Epithelial cell of proximal tubule (primary cell): ENCODE measurements at regions not wholly inside any gene's neighbourhood (a gene's known extent, or its start where the extent isn't known, plus 50 kb on each side); places are given as distances from the start of the nearest gene placed in this dataset.

ENCODE experiments used
- DNase-seq: peaks from one replicate; pipeline ENCODE4 v3.0.0-alpha.2; 2011; ENCODE audit warnings: low read depth
- H3K4me3 ChIP-seq: 2 replicates; pipeline ENCODE4 v1.5.1; 2011; ENCODE audit warnings: low read depth, mild to moderate bottlenecking, low read length
- TF ChIP-seq, protein P1 (sequence below): conservative IDR thresholded peaks from 2 replicates; pipeline ENCODE4 v1.5.1; 2012; ENCODE audit warnings: low read depth, mild to moderate bottlenecking, low read length

GRCh38 chr7:81604075-81604807, 165.6 kb downstream of the HGF start:
- TF ChIP-seq, protein P1, sequence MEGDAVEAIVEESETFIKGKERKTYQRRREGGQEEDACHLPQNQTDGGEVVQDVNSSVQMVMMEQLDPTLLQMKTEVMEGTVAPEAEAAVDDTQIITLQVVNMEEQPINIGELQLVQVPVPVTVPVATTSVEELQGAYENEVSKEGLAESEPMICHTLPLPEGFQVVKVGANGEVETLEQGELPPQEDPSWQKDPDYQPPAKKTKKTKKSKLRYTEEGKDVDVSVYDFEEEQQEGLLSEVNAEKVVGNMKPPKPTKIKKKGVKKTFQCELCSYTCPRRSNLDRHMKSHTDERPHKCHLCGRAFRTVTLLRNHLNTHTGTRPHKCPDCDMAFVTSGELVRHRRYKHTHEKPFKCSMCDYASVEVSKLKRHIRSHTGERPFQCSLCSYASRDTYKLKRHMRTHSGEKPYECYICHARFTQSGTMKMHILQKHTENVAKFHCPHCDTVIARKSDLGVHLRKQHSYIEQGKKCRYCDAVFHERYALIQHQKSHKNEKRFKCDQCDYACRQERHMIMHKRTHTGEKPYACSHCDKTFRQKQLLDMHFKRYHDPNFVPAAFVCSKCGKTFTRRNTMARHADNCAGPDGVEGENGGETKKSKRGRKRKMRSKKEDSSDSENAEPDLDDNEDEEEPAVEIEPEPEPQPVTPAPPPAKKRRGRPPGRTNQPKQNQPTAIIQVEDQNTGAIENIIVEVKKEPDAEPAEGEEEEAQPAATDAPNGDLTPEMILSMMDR = no peak
- H3K4me3 ChIP-seq = no peak overlapping the region
- DNase-seq = peak; percentile 99

GRCh38 chr7:81600608-81601007, 169.2 kb downstream of the HGF start:
- DNase-seq = no peak
- H3K4me3 ChIP-seq = no peak overlapping the region
- TF ChIP-seq, protein P1 = no peak

GRCh38 chr7:81598951-81599350, 170.9 kb downstream of the HGF start:
- H3K4me3 ChIP-seq = no peak overlapping the region
- TF ChIP-seq, protein P1 = no peak
- no peak for DNase-seq

- DNase-seq = no peak
- TF ChIP-seq, protein P1 = no peak
- H3K4me3 ChIP-seq = no peak overlapping the region
These were observed 175.1 kb downstream of the HGF start for GRCh38 chr7:81594767-81595166.

GRCh38 chr7:81590131-81590530, 179.7 kb downstream of the HGF start:
- no peak overlapping the region for H3K4me3 ChIP-seq
- TF ChIP-seq, protein P1 = no peak

DNA sequence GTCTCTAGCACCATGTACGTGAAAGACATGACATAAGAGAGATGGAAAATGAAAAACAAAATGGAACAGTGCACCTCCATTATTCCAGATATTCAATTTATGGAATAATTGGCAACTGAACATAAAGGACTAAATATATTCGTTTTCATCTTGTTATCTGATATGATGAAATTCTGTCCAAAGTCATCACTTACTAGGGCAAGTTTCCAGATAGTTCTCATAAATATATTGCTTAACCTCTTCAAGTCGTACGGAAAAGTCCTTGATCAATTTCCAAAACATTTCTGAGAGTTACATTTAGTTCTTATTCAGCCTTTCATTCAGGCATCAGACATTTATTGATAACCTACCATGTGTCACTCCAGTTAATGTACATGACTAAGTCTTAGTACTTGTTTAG, 185.2 kb downstream of the HGF start:
- TF ChIP-seq, protein P1 = no peak
- DNase-seq = no peak
- H3K4me3 ChIP-seq = no peak overlapping the region

More at GRCh38 chr7:81590131-81590530, 179.7 kb downstream of the HGF start:
- no peak for DNase-seq
